GM12873 (cell line): ENCODE measurements at regions not wholly inside any gene's neighbourhood (a gene's known extent, or its start where the extent isn't known, plus 50 kb on each side); places are given as distances from the start of the nearest gene placed in this dataset.

ENCODE experiments used
- TF ChIP-seq, protein P1 (sequence below): IDR thresholded peaks from 2 replicates; pipeline ENCODE4 v1.5.1; 2012; ENCODE audit warnings: low read depth, mild to moderate bottlenecking, moderate library complexity, low read length, control low read depth; ENCODE audit not compliant: insufficient read depth; ENCODE audit errors: missing control alignments

DNA sequence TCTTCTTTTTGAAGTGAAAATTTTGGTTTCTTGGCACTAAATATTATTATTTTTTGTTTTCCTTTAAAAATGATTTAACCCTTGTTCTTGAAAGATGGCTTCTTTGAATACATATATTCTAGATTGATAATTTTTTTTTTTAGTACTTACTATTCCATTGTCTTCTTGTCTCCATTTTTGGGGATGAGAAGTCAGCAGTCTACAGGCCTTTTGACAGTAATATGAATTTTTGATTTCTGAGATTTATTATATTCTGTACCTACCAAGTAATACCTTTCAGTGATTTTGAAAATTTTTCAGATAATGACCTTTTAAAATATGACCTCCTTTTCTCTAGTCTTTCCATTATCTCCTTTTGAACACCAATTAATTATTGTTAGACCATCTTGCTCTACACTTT lies 294.1 kb upstream of the LARGE1 start:
- TF ChIP-seq, protein P1, sequence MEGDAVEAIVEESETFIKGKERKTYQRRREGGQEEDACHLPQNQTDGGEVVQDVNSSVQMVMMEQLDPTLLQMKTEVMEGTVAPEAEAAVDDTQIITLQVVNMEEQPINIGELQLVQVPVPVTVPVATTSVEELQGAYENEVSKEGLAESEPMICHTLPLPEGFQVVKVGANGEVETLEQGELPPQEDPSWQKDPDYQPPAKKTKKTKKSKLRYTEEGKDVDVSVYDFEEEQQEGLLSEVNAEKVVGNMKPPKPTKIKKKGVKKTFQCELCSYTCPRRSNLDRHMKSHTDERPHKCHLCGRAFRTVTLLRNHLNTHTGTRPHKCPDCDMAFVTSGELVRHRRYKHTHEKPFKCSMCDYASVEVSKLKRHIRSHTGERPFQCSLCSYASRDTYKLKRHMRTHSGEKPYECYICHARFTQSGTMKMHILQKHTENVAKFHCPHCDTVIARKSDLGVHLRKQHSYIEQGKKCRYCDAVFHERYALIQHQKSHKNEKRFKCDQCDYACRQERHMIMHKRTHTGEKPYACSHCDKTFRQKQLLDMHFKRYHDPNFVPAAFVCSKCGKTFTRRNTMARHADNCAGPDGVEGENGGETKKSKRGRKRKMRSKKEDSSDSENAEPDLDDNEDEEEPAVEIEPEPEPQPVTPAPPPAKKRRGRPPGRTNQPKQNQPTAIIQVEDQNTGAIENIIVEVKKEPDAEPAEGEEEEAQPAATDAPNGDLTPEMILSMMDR: no peak

DNA sequence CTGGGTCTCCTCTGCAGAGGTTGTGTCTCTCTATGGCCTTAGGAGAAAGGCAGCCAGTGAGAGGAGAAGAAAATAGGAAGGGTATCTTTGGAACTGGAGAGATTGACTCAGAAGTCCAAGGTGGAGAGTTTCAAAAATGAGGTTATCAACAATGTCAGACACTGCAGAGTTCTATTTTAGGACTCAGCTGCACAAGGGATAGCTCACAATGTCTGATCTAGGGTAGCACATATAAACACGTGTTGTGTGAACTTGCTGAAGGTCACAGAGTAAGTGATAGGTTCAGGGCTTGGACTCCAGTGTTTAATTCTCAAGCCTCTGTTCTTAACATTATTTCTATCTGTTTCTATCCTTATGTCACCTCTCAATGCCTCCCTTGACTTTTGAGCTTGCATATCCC lies 305.0 kb upstream of the LARGE1 start:
- TF ChIP-seq, protein P1: no peak

DNA sequence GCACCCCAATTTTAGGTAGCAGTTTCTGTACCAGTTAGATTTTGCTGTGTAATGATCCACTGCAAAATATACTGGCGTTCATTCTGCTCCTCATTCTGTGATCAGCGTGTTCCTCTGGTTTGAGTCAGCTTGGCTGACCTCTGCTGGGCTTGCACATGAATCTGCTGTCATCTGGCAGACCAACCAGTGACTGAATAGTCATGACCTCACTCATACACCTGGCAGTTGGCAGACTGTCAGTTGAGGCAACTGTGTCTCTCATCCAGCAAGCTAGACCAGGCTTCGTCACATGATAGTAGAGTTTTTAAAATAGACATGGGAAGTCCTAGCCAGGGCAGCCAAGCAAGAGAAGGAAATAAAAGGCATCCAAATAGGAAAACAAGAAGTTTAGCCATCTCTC lies 316.3 kb upstream of the LARGE1 start:
- TF ChIP-seq, protein P1: no peak

DNA sequence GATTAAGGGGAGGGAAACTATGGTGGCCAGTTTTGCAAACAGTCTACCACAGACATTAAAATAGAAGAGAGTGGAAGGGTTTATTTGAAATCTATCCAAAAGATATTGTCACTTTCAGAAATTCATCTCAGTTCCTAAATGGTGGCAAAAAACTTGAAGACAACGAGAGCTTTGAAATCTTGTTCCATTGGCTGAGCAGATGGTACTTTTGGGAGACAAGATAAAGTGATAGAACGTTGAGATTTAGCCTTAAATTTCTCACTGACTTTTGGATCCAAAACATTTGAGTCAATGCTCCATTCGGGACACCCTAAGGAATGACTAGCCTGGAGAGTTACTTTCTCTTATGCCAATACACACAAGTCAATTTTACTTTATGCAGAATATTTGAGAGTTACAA lies 319.1 kb upstream of the LARGE1 start:
- TF ChIP-seq, protein P1: no peak

DNA sequence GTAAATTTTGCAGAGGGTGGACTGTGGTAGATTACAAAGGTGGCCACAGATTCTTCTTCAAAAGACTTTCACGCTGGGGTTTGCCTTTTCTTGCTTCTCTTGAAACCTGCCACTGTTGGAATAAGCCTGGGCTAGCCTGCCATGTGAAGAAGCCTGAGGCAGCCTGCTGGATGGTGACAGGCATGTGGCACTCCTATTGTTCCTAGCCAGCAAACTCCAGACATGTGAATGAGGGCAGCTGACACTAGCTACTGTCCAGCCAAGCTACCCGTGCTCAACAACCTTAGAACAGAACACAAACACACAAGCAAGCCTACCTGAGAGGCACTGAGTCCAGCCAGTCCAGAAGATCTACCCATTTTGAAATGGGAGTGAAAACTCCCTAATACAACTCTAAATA lies 322.7 kb upstream of the LARGE1 start:
- TF ChIP-seq, protein P1: no peak

DNA sequence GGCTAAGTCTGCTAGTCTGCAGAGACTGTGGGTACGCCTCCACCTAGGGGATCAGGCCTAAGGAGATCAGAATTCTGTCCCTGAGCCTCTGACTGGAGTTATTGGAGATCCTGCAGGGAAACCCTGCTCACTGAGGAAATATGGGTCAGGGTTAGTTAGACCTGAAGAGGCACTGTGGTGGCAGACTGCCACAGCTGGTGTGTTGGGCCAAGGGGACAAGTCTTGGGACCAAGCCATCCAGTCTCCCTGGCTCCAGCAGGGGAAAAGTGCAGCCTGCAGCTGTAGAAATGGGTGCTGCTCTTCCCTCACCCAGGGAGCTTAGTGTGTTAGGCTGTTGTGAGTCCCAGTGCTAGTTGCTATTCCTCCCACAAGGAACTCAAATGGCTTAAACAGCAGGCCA lies 334.8 kb upstream of the LARGE1 start:
- TF ChIP-seq, protein P1: no peak

DNA sequence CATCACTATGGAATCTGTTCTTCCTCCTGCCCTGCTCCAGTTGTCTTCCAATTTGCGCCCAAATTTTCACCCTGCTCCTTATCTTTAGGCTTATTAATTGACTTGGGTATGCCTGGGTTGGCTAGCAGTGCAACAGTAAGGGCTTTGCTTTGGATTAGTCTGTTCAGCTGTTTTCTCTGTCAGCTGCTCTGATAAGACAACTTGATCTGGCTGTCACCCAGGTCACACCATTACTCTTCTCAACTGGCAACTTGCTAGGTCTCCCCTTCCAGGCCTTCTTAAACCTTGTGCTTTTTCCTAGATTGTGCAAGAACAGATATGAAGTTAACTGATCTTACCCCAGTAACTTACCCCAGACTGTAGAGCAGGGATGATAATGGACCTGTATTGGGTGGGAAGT lies 357.8 kb upstream of the LARGE1 start:
- TF ChIP-seq, protein P1: no peak

DNA sequence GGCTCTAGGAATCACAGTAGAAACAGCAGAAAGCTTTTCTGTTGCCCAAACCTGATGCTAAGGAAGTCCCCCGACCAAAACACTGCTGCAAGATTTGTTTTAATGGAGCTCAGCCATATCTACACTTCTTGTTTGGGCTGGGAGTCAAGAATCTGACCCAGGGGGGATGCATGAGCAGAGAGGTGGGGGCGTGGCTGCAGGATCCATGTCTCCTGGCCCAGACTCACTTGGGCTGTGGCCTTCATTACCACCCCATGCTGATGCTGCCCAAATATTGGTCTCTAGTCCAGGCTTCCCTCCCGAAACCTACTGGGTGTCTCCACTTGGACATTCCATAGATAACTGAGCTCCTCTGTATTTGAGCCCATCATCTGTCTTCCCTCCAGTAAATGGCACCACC lies 361.5 kb upstream of the LARGE1 start:
- TF ChIP-seq, protein P1: no peak
